ENCODE measurements at regions not wholly inside any gene's neighbourhood (a gene's known extent, or its start where the extent isn't known, plus 50 kb on each side); places are given as distances from the start of the nearest gene placed in this dataset.

- no peak for TF ChIP-seq CTCF (conservative IDR thresholded peaks at IDR 0.05)
- no peaks in the 10 kb centered on the region for H4K20me1 ChIP-seq (ENCODE audit: control insufficient read depth, insufficient read depth, insufficient read length)
- no peak overlapping the region for H2BK12ac ChIP-seq (ENCODE audit: insufficient read length, low read depth, low read length)
- no peaks in the 10 kb centered on the region for H3K27me3 Mint-ChIP-seq (ENCODE audit: low read depth)
- H3K4me1 Mint-ChIP-seq: peaks cover 2 to 6% of the 10 kb centered on the region in 2 experiments; a peak in 3 of 4 replicates
- no peak overlapping the region for H2AK5ac ChIP-seq (ENCODE audit: insufficient read length, low read length)
- H3K4ac ChIP-seq (ENCODE audit: low read depth, low read length): no peak overlapping the region
- H3K4me2 ChIP-seq (ENCODE audit: insufficient read depth, insufficient read length, low read length): no peak overlapping the region
- DNase-seq: no peak
- H2AFZ ChIP-seq (ENCODE audit: low read length): no peak overlapping the region
- H3K14ac ChIP-seq (ENCODE audit: insufficient read depth, low read length): no peak overlapping the region
- H4K91ac ChIP-seq (ENCODE audit: insufficient read length, low read depth, low read length): no peak overlapping the region
- H3K27ac Mint-ChIP-seq: no peak overlapping the region
- H3K56ac ChIP-seq (ENCODE audit: insufficient read length, low read depth, low read length): no peak overlapping the region
- H2BK20ac ChIP-seq (ENCODE audit: low read depth, low read length, poor library complexity, severe bottlenecking): no peak overlapping the region
- H3T11ph ChIP-seq (ENCODE audit: low read length): no peak overlapping the region
- peaks cover 3% of the 10 kb centered on the region; the same call in 1 of the 2 replicates for H3K4me1 ChIP-seq (ENCODE audit: insufficient read depth, low read length)
- WGBS (ENCODE audit: extremely low coverage, insufficient read length, low lambda C conversion rate): no CpG with 5 or more reads among the region's 5 CpGs
- no peaks in the 10 kb centered on the region for H3K23me2 ChIP-seq (ENCODE audit: insufficient read length, low read depth, low read length, poor library complexity, severe bottlenecking)
- H2BK15ac ChIP-seq (ENCODE audit: low read depth, low read length): no peak overlapping the region
- H3K4me3 Mint-ChIP-seq: no peak overlapping the region
- no peaks in the 10 kb centered on the region for H3K9me3 ChIP-seq (ENCODE audit: control insufficient read depth, low read depth, low read length)
- H3K9ac ChIP-seq (ENCODE audit: extremely low read depth, insufficient read length, low read length): no peak overlapping the region
- no peaks in the 10 kb centered on the region for H3K27me3 ChIP-seq (ENCODE audit: insufficient read depth, low read length)
- no peak overlapping the region for H3K27ac ChIP-seq (ENCODE audit: insufficient read length, low read depth, low read length)
- no peak overlapping the region for H2BK5ac ChIP-seq (ENCODE audit: insufficient read length, low read length)
- H2BK120ac ChIP-seq (ENCODE audit: low read depth, low read length, poor library complexity, severe bottlenecking): no peak overlapping the region
- H3K79me2 ChIP-seq (ENCODE audit: insufficient read depth, low read length): no peaks in the 10 kb centered on the region
- no peaks in the 10 kb centered on the region for H3K79me1 ChIP-seq (ENCODE audit: insufficient read depth, low read depth, low read length, poor library complexity, severe bottlenecking)
- H3K36me3 Mint-ChIP-seq (ENCODE audit: insufficient read depth in 1 of 3, low read depth in 3 of 3): no peaks in the 10 kb centered on the region; a peak in 1 of 7 replicates
- no peak overlapping the region for H4K5ac ChIP-seq (ENCODE audit: insufficient read length, low read depth, low read length)
- no peaks in the 10 kb centered on the region for H3K9me3 Mint-ChIP-seq
- H4K8ac ChIP-seq (replicated peaks; ENCODE audit: insufficient read length, low read depth, low read length): no peak overlapping the region
- no peak overlapping the region for H3K18ac ChIP-seq (ENCODE audit: insufficient read length, low read depth, low read length)
- no peak overlapping the region for H3K23ac ChIP-seq (ENCODE audit: insufficient read length, low read depth, low read length)
Measured at GRCh38 chr12:97642911-97643310, 180.3 kb downstream of the RMST start.

Measured in H9 (cell line).